NCI-H2196 treated with DMSO at 0.1 percent for 48 hours (cell line): ENCODE measurements at regions not wholly inside any gene's neighbourhood (a gene's known extent, or its start where the extent isn't known, plus 50 kb on each side); places are given as distances from the start of the nearest gene placed in this dataset.

Experiments used
- DNase-seq: peaks from one replicate; lab custom pipeline; 2025; ENCODE audit not compliant: unreplicated experiment; lab: John Stamatoyannopoulos, UW

DNA sequence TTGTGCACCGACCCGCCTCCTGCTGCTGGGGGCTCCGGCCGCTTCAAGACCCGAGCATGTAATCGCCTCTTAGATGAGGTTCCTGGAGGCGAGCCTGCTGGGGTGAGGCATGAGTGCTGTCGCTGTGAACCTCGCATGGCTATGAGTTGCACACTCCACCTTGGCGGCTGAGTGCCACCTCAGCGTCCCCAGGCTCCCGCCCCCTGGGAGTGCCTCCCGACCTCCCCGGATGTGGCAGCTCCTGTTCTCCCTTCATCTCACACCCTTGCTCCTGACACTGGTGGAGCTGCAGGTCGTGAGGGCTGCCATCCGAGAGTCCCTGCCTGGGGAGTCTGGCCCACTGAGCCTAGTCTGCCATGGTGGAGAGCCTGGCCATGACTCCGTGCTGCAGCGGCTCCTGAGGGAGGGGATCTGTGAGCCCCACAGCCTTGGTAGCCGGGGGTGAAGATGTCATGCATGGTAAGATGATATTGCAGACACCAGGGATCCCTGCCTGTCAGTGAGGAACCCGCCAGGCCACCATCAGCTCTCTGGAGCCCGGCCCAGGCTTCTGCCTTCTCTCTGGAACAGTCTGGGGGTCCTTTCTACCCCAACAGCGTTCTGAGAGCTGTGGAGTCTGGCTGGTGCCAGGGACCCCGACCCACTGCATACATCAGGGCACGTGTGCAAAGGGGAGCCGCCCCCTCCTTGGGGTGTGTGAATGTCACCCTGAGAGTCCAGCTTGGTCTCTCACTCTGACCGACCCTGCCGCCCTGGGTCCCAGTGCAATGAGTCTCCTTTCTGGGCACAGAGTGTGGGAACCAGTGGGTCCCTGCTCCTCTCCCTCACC lies 61.6 kb upstream of the HS6ST1 start:
- no peak for DNase-seq

DNA sequence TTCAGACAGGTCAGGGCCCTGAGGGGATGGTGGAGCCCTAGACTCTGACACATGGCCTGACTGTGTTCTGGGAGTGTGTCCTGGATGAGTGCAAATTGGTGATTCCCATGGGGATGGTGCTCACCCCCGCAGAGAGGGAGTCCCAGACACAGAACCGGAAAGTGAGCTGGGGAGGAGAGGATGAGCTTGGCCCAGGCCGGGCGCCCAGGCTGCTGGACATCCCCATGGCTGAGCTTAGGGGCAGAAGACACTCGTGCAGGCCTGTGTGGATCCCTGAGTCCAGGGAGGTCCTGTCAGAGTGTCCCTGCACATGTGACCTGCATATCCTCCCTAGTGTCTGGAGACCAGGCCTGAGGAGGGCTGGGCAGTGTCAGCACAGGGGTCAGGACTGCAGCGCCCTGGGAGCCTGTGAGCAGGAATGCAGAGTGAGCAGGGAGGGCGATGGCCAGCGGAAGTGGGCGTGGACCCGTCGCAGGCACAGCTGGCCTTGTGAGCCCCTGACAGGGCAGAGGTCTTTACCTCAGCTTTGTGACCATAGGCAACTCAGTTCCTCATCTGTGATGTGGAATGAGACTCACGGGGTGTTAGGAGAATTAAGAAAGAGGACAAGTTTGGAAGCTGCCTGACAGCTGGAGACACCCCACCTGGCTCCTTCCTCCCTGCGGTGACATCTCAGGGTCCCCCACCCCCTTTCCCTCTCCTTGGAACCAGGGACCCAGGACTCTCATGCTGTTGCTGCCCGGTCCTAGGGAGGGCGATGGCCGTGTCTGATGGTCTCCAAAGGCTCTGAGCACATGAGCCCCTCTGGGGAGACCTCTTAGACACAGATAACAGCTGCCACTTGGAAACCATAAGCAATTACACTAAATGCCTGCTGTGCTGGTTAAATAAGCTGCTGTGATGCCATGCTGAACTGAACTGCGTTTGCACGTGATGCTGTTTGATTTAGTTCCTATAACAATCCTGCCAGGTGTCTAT lies 62.6 kb upstream of the HS6ST1 start:
- no peak for DNase-seq

DNA sequence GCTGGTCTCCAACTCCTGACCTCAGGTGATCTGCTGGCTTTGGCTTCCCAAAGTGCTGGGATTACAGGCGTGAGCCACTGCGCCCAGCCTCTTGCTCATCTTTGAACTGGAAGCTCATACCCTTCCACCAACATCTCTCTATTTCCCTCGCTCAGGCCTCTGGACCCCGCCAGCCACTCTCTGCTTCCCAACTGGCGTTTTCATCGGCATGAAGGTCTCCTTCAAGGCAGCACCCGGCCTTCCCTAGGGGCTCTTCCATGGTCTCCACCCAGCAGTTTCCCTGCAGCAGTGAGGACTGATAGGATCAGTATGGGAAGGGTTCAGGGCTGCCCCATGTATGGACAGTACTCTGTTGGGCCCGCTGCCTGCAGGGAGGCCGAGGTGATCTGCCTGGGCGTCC lies 65.8 kb upstream of the HS6ST1 start:
- DNase-seq: no peak

DNA sequence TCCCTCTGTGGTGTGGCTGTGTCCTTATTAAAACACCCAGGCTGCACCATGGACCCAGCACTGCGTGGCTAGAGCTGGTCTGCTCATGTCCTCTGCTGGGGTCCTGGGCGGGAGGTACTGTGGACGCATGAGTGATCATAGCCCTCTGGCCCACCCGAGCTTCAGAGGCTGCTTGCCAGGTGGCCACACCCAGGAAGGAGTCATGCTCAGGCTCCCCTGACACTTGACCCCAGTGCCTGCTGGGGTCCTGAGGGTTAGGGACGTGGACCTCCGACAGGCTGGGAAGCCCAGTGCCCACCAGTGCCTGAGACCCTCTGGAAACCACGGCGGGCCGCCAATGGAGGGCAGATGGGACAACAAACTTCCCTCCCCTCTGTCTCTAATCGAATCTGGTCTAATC lies 66.3 kb upstream of the HS6ST1 start:
- no peak for DNase-seq

DNA sequence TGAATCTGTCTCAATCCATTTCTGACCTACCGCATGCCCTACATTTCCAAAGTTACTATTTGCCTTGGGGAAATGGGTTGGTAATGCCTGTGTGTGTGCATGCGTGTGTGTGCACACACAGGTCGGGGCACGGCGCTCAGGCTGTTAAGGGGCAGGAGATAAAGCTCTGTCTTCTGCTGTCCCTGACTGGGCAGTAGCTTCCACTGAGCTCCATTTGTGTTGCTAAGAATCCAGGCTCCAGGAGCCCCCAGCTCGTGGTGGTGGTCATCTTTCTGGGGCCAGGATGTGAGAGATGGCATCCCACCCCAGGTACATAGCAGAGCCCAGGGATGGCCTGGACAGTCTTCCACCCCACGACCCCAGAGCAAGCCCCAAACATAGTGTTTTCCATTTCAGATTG lies 66.7 kb upstream of the HS6ST1 start:
- no peak for DNase-seq

DNA sequence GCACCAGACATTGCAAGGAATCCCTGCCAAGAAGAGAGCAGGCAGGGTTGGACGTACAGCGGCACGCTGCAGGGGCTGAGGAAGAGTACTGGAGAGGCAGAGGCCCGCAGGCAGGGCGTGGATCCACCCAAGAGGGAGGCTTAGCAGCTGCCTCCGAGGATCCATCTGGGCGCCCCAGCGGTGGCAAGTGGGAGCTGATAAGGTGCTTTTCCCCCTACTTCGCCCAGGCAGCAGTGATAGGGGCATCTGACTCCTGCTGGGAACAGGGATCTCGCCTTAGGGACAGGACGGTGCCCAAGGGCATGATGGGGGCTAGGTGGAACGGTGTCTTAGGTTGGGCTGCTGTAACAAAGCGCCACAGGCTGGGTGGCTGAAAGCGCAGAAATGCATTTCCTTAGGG lies 67.4 kb upstream of the HS6ST1 start:
- no peak for DNase-seq

DNA sequence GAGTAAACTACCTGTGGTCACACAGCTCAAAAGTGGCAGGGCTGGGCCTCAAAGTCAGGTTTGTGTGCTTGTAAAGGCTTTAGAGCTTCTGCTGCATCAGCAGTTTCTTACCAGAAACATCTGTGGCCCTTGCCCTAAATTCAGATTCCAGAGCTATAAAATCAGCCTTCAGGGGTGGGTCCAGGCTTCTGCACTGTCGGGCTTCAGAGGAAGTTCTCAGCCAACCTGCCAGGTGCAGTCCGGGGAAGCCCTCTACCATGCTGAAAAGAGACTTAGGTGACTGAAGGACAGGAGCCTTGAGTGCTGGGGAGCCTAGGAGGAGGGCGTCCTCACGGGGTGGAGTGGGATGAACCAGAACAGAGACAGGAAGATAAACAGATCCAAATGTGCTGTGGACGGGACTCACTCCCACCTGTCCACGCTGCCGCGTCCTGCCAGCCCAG lies 69.9 kb upstream of the HS6ST1 start:
- no peak for DNase-seq

DNA sequence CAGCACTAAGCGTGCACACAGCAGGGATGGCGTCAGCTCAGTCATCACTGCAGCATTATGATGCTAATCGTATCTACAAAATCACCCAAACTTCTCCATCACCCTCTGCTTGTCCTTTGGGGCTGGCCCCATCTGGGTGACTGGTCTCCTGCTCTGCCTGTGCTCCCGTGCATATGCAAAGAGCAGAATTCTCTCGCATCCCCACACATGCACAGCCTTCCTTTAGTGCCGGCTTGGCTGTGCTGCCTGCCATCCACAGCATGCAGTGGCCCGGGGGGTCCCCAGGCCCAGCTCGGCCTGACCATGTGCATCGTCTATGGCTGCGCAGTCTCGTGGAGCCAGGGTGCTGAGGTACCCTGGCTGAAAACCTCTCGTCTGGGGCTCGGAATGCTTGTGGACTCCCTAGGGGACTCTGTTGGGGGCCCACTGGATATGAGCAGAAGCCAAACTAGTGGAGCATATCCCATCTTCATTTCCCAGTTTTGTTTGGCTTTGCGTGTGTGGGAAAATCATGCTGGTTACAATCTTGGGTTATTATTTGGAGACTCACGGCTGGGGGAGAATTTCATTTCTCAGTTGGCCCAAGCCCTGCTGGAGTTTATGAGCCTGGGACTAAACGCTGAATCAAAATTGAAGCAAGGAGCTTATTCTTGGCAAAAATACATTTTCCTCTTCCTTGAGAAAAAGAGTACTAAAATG lies 70.9 kb upstream of the HS6ST1 start:
- no peak for DNase-seq

DNA sequence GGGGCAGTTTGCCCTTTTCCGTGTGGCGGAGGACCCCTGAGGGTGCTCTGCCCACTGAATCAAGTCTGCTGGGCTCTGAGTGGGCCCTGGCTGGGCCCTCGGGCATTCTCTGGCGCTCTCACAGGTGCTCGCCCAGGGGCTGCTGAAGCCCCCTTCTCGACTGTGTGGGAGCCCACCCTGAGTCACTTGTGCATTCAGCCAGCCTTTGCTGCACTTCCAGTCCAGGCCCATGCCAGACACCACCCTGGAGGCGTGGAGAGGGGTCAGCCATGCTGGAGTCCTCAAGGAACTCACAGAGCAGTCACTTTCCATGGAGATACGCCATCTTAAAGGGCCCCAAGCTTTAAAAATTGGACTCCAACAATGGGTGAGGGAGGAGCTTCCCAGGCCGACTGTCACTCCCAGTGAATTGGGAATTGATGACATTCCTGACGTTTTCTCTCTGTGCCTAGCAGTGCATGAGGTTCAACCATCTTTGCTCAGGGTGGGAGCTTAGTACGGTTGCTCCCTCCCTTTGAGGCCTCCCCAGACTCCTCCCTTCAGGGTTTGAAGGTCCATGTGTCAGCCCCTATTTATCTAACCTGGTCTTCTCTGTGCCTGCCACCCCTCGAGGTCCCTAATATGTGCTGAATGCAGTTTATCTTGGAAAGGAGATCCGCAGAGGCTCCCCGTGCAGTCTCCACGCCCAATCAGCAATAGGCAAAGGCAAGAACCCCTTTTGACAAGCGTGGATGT lies 71.8 kb upstream of the HS6ST1 start:
- no peak for DNase-seq

DNA sequence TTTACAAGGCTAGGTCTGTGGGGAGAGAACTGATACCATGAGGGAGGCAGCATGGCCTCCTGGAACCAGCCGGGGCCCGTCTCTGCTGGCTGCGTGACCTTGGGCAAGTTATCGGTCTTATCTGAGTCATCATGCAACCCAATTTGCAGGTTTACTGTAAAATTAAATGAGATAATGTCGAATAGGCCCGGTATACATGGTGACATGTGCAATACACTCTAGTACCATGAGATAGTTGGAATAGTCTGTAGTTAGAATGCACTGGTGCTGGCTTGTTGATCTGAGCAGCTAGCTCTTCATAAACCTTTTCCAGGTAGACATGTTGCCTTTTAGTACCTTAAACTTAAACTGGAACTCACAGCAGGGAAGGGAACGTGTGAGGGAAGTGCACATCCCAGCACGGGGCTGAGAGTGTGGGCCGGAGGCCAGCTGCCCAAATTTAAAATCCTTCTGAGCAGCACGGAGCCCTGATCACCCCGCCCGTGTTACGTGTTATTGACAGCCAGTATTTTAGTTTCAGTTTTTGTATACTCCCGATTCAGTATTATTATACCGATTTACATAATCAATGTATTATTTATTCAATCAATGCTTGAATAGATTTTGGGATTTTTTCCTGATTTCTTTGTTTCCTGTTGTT lies 72.4 kb upstream of the HS6ST1 start:
- DNase-seq: no peak

DNA sequence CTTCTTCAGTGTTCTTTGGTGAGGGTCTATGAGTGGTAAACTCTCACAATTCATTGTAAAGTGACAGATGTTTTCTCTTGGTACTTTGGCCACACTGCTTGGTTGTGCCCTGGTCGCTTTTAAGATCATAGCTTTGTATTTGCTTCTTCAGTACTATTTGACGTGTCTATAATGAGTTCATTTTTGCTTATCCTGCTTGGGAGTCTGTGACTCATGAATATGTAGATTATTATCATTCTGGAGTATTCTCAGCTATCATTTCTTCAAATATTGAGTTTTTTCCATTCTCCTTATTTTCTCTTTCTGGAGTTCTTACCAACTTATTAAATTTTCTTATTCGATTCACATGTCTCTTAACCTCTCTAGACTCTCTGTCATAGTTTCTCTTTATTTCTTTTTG lies 73.0 kb upstream of the HS6ST1 start:
- no peak for DNase-seq

DNA sequence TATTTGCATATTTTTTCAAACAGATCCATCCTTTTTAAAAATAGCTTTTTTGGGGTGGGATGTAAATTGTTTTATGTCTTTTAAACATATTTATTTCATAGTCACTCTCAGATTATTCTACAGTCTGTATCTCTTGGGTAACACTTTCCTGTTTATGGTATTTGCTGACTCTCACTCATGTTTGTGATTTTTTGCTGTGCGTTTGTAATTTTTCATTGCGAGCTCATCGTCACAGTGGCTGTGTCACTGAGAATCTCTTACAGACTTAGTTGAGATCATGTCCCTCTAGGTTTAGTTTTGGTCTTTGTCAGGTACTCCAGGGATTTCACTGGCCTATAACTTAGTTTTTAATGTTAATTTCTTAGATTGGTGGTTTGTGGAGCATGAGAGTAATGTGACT lies 73.5 kb upstream of the HS6ST1 start:
- DNase-seq: no peak

DNA sequence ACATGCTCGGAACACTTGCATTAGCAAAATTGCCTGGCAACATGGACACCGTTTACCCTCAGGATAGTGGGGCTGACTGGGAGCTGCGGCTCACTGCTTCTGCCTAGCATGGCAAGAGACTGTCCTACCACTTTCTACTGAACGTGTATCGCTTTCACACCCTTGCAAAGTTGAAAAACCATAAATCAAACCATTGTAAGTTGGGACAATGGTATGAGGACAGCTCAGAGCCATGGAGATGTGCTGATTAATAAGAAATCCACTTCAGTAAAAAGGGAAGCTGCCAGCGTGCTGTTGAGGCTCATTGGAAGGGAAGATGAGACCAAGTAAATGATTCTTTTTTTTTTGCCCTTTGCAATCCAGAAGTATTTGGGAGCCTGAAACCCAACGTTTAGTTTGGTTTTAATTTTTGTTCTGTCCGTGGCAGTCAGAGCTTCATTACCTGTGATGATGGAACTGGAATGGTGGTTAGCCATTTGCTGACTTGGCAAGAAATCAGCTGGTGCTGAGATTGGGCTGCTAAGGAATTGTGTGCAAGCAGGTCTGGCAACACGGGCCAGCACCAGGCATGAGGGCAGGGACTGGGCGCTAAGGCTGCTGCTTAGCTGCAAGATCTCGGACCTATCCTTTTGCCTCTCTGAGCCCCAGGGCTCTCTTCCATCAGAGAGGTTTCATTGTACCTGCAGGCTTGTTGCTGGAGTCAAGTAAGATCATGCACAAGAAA lies 75.5 kb upstream of the HS6ST1 start:
- DNase-seq: no peak

DNA sequence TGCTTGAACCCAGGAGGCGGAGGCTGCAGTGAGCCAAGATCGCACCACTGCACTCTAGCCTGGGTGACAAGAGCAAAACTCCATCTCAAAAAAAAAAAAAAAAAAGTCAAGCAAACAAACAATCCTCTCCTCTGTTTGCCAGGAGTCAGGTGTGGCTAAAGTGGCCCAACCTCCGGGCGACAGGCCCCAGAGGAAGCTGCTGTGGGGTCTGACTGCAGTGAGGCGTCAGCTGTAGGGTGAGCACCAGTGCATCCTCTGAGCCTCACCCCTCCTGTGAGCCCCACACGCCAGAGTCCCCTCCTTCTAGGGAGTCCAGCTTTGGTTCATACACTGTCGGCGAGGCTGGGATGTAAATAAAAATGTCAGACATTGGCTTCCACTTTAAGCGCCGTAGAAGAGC lies 76.5 kb upstream of the HS6ST1 start:
- DNase-seq: no peak

DNA sequence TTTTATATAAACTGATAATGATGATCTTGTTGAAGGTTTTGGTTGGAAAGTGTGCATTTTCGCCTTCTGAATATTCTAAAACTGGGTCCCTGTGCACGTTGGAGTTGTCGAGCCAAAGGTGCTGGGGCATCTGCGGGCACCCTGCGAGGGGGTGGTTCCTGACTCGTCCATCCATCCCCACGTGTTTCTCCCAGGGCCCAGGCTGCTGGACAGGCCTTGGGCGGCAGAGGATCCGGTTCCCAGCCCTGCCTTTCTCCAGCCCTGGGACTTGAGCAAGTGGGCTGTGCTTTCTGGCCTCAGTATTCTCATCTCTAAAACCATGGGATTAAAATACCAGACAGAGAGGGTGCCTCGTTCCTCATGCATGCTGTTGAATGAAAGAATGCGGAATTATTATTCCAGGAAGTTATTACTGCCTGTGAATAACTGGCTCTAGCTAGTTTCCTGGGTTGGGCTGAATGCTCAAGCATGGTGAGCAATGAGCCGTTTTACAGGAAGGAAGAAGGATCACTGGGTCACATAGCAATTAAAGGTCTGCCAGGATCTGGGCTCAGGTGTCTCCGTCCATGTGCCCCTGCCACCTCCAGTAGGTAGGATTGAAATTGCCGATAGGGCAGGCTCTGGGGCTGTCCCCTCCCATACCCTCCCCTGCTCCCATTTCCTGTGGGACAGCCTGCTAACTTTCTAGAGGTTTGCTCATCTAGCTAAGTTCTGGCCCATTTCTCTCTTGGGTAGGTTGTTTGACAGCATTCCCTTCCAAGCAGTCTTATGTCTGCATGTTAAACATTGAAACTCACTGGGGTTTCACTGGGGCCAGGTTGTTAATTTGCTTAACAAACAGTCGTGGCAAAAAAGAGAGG lies 77.2 kb upstream of the HS6ST1 start:
- no peak for DNase-seq

DNA sequence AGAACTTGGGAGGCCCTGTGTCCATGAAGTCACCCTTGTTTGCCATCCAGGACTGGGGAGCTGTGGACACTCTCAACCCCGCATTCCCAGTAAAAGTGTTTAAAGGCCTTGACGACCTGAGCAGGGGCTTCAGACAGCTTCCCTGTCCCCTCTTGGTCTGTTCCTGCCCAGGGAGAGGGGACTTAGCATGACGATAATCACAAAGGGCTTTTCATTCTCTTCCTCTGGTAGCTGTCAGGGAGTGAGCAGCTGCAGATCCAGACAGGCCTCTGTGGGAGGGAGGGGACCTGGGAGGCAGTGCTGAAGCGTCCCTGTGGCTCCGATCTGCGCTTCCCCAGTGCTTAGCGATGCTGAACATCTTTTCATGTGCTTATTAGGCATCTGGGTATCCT lies 77.8 kb upstream of the HS6ST1 start:
- DNase-seq: no peak

DNA sequence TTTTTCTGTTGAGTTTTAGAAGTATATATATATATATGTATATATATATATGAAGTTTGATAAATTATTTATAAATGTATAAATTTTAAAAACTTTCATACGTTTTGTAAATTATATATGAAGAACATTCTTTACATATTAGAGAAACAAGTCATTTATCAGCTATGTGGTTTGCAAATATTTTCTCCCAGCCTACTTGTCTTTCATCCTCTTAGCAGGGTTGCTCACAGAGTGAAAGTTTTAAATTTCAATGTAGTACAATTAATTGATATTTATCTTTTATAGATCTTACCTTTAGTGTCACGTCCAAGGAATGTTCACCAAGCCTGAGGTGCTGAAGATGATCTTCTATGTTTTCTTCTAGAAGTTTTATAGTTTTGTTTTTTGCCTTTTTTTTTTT lies 78.3 kb upstream of the HS6ST1 start:
- DNase-seq: no peak

DNA sequence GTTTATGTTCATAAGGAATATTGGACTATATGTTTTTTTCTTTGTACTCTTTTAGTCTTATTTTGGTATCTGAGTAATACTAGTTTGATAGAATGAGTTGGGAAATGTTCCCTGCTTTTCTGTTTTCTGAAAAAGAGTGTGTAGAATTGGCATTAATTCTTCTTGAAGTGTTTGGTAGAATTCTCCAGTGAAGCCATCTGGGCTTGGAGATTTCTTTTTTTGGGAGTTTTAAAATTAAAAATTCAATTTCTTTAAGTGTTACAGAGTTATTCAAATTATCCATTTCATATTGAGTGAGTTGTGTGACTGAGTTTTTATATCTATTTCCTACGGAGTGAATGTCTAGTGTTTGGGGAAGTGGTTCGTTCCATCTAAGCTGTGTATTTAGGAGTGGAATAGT lies 80.6 kb upstream of the HS6ST1 start:
- DNase-seq: no peak
